ENCODE measurements at regions not wholly inside any gene's neighbourhood (a gene's known extent, or its start where the extent isn't known, plus 50 kb on each side); places are given as distances from the start of the nearest gene placed in this dataset.

DNA sequence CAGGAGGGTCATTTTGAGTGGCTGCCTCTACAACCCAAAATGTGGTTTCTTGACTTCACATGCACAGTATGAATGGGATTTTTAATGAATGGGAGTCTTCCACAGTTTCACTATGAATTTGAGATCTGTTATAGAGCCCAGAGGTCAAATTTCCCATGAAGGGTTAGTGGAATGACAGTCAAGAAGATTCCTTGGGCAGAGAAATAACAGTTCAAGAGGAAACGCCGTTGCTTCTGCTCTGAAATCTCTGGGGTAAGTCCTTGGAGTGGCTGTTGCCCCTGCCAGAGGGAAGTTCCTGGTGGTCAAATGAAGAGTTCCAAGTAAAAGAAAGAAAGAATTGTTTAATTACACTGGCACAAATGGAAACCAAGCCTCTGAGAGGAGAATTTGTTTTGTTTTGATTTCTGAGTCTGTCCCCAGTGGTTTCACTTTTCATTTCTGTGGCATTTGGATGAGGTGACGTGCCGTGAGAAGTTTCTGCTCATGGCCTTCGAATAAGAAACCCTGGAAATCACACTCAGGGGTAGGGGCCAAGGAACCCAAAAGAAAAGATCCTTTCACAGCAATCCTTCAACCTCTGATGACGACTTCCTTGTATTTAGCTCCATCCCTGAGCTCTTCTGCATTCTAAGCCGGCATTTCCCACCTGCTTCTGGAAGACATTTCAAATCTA lies 77.5 kb upstream of the IL12A start:
- Histone ChIP-seq H3K9me3 (no peaks in the 10 kb centered on the region), H3K36me3 (no peaks in the 10 kb centered on the region), H3K27me3 (no peaks in the 10 kb centered on the region), H3K4me3 (peak overlapping the region in 2 of 4 donors; percentile 37 to 38), H3K4me1 (peaks cover 0 to 12% (median 6%) of the 10 kb centered on the region in 4 donors), H3K27ac (peak overlapping the region; percentile 49 to 75 (median 70))
- WGBS, 2 donors, result 36 to 48% methylated on average over 7 of the region's 7 CpGs
- TF ChIP-seq POLR2A (IDR thresholded peaks at IDR 0.05) (no peak), EP300 (IDR thresholded peaks at IDR 0.05) (no peak), POLR2AphosphoS5 (IDR thresholded peaks at IDR 0.05) (no peak)
- TF ChIP-seq, protein P1, sequence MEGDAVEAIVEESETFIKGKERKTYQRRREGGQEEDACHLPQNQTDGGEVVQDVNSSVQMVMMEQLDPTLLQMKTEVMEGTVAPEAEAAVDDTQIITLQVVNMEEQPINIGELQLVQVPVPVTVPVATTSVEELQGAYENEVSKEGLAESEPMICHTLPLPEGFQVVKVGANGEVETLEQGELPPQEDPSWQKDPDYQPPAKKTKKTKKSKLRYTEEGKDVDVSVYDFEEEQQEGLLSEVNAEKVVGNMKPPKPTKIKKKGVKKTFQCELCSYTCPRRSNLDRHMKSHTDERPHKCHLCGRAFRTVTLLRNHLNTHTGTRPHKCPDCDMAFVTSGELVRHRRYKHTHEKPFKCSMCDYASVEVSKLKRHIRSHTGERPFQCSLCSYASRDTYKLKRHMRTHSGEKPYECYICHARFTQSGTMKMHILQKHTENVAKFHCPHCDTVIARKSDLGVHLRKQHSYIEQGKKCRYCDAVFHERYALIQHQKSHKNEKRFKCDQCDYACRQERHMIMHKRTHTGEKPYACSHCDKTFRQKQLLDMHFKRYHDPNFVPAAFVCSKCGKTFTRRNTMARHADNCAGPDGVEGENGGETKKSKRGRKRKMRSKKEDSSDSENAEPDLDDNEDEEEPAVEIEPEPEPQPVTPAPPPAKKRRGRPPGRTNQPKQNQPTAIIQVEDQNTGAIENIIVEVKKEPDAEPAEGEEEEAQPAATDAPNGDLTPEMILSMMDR (IDR thresholded peaks at IDR 0.05), result no peak
- peak in 1 of 2 donors; percentile 25 for ATAC-seq (ENCODE audit: low FRiP score in 2 of 2)
- DNase-seq, result no peak

DNA sequence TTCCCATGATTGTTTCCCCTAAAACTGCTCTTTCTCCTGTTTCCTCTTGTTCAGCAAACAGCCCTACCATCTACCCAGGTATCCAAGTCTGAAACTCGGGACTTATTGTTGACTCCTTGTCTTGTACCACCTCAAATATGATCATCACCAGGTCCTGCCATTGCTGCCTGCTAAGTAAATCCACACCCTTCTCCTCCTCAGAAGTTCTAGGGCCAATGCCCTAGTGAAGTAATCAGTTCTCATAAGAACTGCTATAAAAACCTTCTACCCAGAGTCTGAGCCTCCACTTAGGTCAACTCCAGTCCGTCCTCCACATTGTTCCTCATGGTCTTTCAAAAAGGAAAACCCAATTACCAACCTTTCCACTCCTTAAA lies 77.0 kb upstream of the IL12A start:
- Histone ChIP-seq H3K27ac (peak overlapping the region; percentile 49 to 75 (median 70)), H3K4me3 (peak overlapping the region in 2 of 4 donors; percentile 37 to 38), H3K9me3 (no peaks in the 10 kb centered on the region), H3K36me3 (no peaks in the 10 kb centered on the region), H3K4me1 (peaks cover 0 to 12% (median 6%) of the 10 kb centered on the region in 4 donors), H3K27me3 (no peaks in the 10 kb centered on the region)
- TF ChIP-seq, protein P1 (IDR thresholded peaks at IDR 0.05), result no peak
- TF ChIP-seq POLR2A (IDR thresholded peaks at IDR 0.05), result no peak
- no peak for TF ChIP-seq POLR2AphosphoS5 (IDR thresholded peaks at IDR 0.05)
- TF ChIP-seq EP300 (IDR thresholded peaks at IDR 0.05), result no peak
- no peak for DNase-seq
- no peak for ATAC-seq (ENCODE audit: low FRiP score in 2 of 2)
- WGBS, 2 donors, result 78 to 81% methylated on average over 2 of the region's 2 CpGs

DNA sequence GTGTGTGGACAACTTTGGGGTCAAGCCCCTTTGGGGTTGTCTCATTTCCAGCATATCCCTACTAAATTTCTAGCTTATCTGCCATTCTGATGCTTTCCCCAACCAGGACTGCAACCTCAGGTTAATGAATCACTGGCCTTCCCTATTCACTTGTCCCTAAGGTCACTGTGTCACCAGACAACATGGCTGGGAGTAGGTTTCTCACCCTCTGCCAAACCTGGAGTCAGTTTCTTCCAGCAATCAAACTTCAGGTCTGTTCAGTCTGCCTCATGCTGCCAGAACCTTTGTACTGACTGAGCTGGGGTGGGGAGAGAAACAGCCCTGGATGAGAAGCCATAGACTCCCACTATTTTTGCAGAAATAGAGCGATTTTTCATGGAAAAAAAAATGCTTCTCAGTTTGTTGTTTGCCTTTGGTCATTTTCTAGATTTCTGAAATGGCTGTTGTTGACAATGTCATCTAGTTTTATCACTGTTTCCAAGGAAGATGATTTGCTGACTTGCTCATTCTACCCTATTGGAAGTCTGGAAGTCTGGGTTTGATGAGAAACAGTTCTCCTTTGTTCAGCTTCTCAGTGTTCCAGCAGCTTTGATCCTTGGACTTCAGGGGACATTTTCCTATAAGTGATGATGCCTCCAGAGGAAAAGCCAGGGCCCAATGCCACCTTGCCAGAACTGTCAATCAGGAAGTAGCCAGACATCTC lies 74.8 kb upstream of the IL12A start:
- no peak overlapping the region for H3K4me3 ChIP-seq
- no peaks in the 10 kb centered on the region for H3K36me3 ChIP-seq
- no peaks in the 10 kb centered on the region for H3K27me3 ChIP-seq
- TF ChIP-seq POLR2A (IDR thresholded peaks at IDR 0.05), result no peak
- no peak overlapping the region for H3K27ac ChIP-seq
- WGBS, 2 donors, result 77 to 81% methylated on average over 1 of the region's 1 CpG
- no peak for DNase-seq
- H3K4me1 ChIP-seq, result peaks cover 0 to 12% (median 6%) of the 10 kb centered on the region in 4 donors
- no peak for ATAC-seq (ENCODE audit: low FRiP score in 2 of 2)
- H3K9me3 ChIP-seq, result no peaks in the 10 kb centered on the region

DNA sequence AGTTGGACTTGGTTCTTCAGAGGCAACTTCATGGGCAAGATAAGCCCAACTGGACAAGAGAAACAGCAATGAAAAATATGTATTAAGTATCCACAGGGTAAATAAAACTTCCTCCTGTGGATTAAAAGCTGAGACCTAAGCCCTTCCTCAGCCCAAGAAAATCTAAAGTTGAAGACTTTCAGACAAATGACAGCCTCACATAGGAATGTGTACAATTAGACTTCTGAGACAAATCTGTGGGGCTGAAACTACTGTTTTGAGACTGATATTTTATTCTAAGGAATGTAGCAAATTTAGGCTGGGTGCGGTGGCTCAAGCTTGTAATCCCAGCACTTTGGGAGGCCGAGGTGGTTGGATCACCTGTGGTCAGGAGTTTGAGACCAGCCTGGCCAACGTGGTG lies 74.2 kb upstream of the IL12A start:
- no peak for ATAC-seq (ENCODE audit: low FRiP score in 2 of 2)
- WGBS, 2 donors, result 75 to 82% methylated on average over 3 of the region's 3 CpGs
- H3K4me3 ChIP-seq, result no peak overlapping the region
- H3K9me3 ChIP-seq, result no peaks in the 10 kb centered on the region
- no peak for DNase-seq
- H3K4me1 ChIP-seq, result peaks cover 0 to 12% (median 6%) of the 10 kb centered on the region in 4 donors
- TF ChIP-seq, protein P1 (IDR thresholded peaks at IDR 0.05), result no peak
- TF ChIP-seq EP300 (IDR thresholded peaks at IDR 0.05) (no peak), POLR2AphosphoS5 (IDR thresholded peaks at IDR 0.05) (no peak), POLR2A (IDR thresholded peaks at IDR 0.05) (no peak)
- H3K27ac ChIP-seq, result no peak overlapping the region
- H3K27me3 ChIP-seq, result no peaks in the 10 kb centered on the region
- H3K36me3 ChIP-seq, result no peaks in the 10 kb centered on the region

DNA sequence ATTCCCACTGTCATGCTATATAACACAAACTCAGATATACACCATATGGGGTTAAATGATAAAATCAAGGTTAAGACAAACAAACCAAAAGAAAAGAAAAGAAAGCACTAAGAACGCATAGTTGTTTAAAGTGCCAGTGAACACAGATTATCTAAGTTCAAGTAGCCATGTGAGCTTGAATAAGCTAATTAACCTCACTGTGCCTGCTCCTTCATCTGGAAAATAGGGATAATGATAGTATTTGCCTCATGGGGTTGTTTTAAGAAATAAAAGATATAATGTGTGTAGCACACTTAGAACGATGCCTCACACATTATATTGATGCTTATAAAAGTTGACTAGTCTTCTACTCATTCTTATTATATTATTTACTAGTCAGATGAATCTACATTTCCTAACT lies 72.6 kb upstream of the IL12A start:
- Histone ChIP-seq H3K4me3 (no peak overlapping the region), H3K4me1 (peaks cover 0 to 7% (median 5%) of the 10 kb centered on the region in 4 donors), H3K27ac (no peak overlapping the region), H3K27me3 (no peaks in the 10 kb centered on the region), H3K9me3 (no peaks in the 10 kb centered on the region), H3K36me3 (no peaks in the 10 kb centered on the region)
- 67 to 74% methylated on average over 2 of the region's 2 CpGs for WGBS, 2 donors
- no peak for ATAC-seq (ENCODE audit: low FRiP score in 2 of 2)
- TF ChIP-seq POLR2AphosphoS5 (IDR thresholded peaks at IDR 0.05) (no peak), POLR2A (IDR thresholded peaks at IDR 0.05) (no peak), EP300 (IDR thresholded peaks at IDR 0.05) (no peak)
- TF ChIP-seq, protein P1 (IDR thresholded peaks at IDR 0.05), result no peak
- DNase-seq, result no peak
